IPS-20b (cell line): ENCODE measurements at regions not wholly inside any gene's neighbourhood (a gene's known extent, or its start where the extent isn't known, plus 50 kb on each side); places are given as distances from the start of the nearest gene placed in this dataset.

Source experiments
- H3K27ac ChIP-seq: one replicate; pipeline ENCODE4 v1.5.1; 2013; ENCODE audit warnings: low read length
- H3K27me3 ChIP-seq: 2 replicates; pipeline ENCODE4 v1.6.1; 2013; ENCODE audit warnings: mild to moderate bottlenecking, low read length, inconsistent platforms; ENCODE audit not compliant: insufficient read depth
- H3K36me3 ChIP-seq: 2 replicates; pipeline ENCODE4 v1.6.1; 2013; ENCODE audit warnings: low read depth, mild to moderate bottlenecking, inconsistent platforms, low read length, moderate library complexity; ENCODE audit not compliant: insufficient read depth
- H3K4me1 ChIP-seq: 2 replicates; pipeline ENCODE4 v1.6.1; 2013; ENCODE audit warnings: mild to moderate bottlenecking, control low read depth, inconsistent platforms, low read length, moderate library complexity; ENCODE audit not compliant: insufficient read depth
- H3K4me3 ChIP-seq: 2 replicates; pipeline ENCODE4 v1.5.1; 2013; ENCODE audit warnings: mild to moderate bottlenecking, low read length, inconsistent platforms
- H3K9ac ChIP-seq: 2 replicates; pipeline ENCODE4 v1.6.1; 2013; ENCODE audit warnings: low read depth, mild to moderate bottlenecking, inconsistent platforms, low read length, moderate library complexity
- H3K9me3 ChIP-seq: 2 replicates; pipeline ENCODE4 v1.6.1; 2013; ENCODE audit warnings: mild to moderate bottlenecking, low read depth, low read length, inconsistent platforms; ENCODE audit not compliant: insufficient read depth

- Histone ChIP-seq H3K4me3 (no peak overlapping the region), H3K36me3 (no peaks in the 10 kb centered on the region), H3K27me3 (no peaks in the 10 kb centered on the region), H3K27ac (no peak overlapping the region), H3K9ac (no peak overlapping the region), H3K4me1 (no peaks in the 10 kb centered on the region), H3K9me3 (peaks cover 3% of the 10 kb centered on the region; the same call in 1 of the 2 replicates)
Measured at GRCh38 chr6:155510879-155511278, 55.2 kb upstream of the NOX3 start.

DNA sequence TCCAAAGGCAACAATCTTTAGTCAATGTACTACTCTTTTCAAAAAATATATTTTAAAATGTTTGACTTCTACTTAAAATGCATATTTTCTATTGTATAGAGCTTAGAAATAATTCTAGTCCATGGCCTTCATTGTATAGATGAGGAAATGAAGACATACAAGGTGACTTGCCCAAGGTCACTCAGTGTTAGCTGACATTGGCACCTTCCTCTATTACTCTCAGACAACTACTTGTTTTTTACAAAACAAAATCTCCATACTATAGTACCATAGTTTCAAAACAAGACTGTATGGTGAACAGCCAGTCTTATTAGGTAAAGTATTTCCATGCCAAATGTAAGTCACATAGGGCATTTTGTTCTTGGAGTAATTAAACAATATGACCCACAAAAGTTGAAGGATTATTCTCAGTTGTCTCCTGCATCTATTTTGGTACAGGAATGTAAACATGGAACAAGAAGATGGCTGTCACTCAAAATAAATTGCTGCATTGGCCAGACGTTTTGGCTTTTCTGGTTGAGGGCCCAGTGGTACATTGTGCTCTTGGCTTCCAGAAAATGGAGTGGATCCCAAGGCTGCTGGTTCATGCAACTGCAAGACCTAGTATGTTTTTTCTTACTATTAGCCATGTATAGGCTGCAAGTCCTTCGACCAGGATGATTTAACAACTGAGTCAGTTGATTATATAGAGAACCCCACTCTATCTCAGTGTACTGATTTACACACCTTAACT is 54.3 kb upstream of the NOX3 start:
- Histone ChIP-seq H3K4me1 (no peaks in the 10 kb centered on the region), H3K36me3 (no peaks in the 10 kb centered on the region), H3K27ac (no peak overlapping the region), H3K9ac (no peak overlapping the region), H3K9me3 (peaks cover 3% of the 10 kb centered on the region; the same call in 1 of the 2 replicates), H3K4me3 (no peak overlapping the region), H3K27me3 (no peaks in the 10 kb centered on the region)

DNA sequence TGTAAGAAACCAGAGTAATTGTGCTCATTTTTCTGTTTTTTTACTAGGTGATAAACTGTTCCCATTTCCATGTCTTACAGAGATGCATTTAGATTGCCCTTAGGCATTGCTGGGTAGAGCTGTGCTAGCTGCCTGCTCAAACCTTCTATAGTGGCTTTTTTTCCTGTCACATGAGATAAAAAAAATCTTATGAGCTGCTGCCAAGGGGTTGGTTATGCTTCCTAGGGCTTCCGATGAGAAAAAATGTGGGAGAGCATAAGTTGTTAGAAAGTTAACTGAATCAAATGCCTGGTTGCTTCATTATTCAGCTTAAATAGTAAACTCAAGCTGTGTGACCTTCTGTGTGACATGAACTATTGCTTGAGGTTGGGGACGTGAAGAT is 50.0 kb upstream of the NOX3 start:
- Histone ChIP-seq H3K9me3 (peaks cover 4% of the 10 kb centered on the region; the same call in 1 of the 2 replicates), H3K4me1 (no peaks in the 10 kb centered on the region), H3K4me3 (no peak overlapping the region), H3K9ac (no peak overlapping the region), H3K27ac (no peak overlapping the region), H3K36me3 (no peaks in the 10 kb centered on the region), H3K27me3 (no peaks in the 10 kb centered on the region)
